RWPE1 (cell line): ENCODE measurements at regions not wholly inside any gene's neighbourhood (a gene's known extent, or its start where the extent isn't known, plus 50 kb on each side); places are given as distances from the start of the nearest gene placed in this dataset.

Experiments
- CTCF ChIA-PET: fragments of 350-600 bp; sonication (Branson Sonifier 250); formaldehyde crosslinking; extraction: SDS; loops from one replicate; lab custom pipeline; 2021; lab: Yijun Ruan, JAX
- POLR2A ChIA-PET: fragments of 400-600 bp; formaldehyde crosslinking; extraction: SDS; loops from one replicate; lab custom pipeline; 2020; ENCODE audit warnings: antibody characterized with exemption; ENCODE audit not compliant: low non-redundant PET; lab: Yijun Ruan, JAX
- DNase-seq: peaks from one replicate; pipeline ENCODE4 v3.0.0; 2012; ENCODE audit warnings: low spot score
- H3K27ac ChIP-seq: fragments of 450-650 bp; 2 replicates; pipeline ENCODE4 v1.5.1; 2017
- CTCF ChIP-seq: fragments of 450-650 bp; conservative IDR thresholded peaks from 2 replicates; pipeline ENCODE4 v1.5.1; 2017; ENCODE audit warnings: low read depth, mild to moderate bottlenecking

- ChIA-PET CTCF (interaction anchor here (0.7 to 0.9 kb wide), 2 partner anchors 20 to 45 kb away, joined by 3 read pairs; no protein-coding TSS in a partner anchor), POLR2A (no interaction called here)
- H3K27ac ChIP-seq: no peak overlapping the region
- no peak for DNase-seq
- TF ChIP-seq CTCF: no peak
Observed at GRCh38 chr7:17512181-17512675, 213.8 kb downstream of the AHR start.

GRCh38 chr7:17516771-17517170 is 218.3 kb downstream of the AHR start:
- no peak for DNase-seq
- CTCF ChIA-PET: no interaction called here
- no peak overlapping the region for H3K27ac ChIP-seq
- POLR2A ChIA-PET: no interaction called here
- no peak for TF ChIP-seq CTCF

DNA sequence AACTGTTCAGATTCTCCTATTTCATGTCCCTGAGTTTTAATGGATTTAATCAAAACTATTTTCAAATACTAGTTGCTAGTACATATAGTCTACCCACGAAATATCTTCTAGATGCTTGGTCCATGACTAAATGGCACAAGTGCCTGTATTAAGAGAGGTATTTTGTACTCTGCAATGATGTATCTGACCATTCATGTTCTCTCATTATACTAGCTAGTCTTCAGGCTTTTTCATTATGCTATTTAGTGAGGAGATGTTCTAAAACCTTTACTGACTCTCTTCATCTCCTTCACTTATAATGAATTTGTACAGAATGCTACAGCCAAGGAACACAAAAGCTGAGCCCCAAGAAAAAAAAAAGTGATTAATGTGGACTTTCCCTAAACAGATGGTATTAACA is 222.5 kb downstream of the AHR start:
- TF ChIP-seq CTCF: no peak
- no peak overlapping the region for H3K27ac ChIP-seq
- no peak for DNase-seq
- CTCF ChIA-PET: no interaction called here
- POLR2A ChIA-PET: no interaction called here

DNA sequence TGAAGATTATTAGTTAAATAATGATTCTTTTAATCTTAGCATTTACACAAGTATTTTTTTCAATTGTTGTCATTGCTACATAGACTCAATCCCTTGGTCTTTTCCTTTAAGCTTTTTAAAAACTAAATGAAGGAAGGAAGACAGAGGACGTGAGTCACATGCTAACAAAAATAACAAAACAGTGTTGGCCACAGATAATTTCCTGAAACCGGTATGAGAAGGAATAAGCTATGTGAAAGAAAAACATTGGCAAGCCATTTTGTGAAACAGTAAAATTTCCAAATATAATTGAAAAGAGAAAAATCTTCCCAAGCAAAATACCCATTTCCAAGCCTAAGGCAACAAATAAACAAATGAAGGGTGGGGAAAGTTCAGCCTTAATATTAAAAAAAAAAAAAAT is 223.0 kb downstream of the AHR start:
- POLR2A ChIA-PET: no interaction called here
- no peak for DNase-seq
- CTCF ChIA-PET: interaction anchor here (0.7 kb wide), 1 partner anchor 180 kb away, joined by 3 read pairs; no protein-coding TSS in a partner anchor
- no peak for TF ChIP-seq CTCF
- H3K27ac ChIP-seq: no peak overlapping the region

- TF ChIP-seq CTCF: no peak
- ChIA-PET POLR2A (no interaction called here), CTCF (no interaction called here)
- H3K27ac ChIP-seq: no peak overlapping the region
- DNase-seq: peak; percentile 35
Observed at GRCh38 chr7:17523813-17524739, 225.6 kb downstream of the AHR start.

GRCh38 chr7:17524746-17525145 is 226.3 kb downstream of the AHR start:
- CTCF ChIA-PET: no interaction called here
- TF ChIP-seq CTCF: no peak
- no peak overlapping the region for H3K27ac ChIP-seq
- no peak for DNase-seq
- POLR2A ChIA-PET: no interaction called here
